Osteoblast (primary cell): ENCODE measurements at regions not wholly inside any gene's neighbourhood (a gene's known extent, or its start where the extent isn't known, plus 50 kb on each side); places are given as distances from the start of the nearest gene placed in this dataset.

Source experiments
- DNase-seq: peaks from one replicate; pipeline ENCODE4 v3.0.0; 2011; ENCODE audit warnings: low spot score, mixed read lengths; ENCODE audit not compliant: insufficient read length; ENCODE audit errors: missing footprints
- H2AFZ ChIP-seq: 2 replicates; pipeline ENCODE4 v1.6.0; 2011; ENCODE audit warnings: mild to moderate bottlenecking, low read length
- H3K27ac ChIP-seq: 2 replicates; pipeline ENCODE4 v1.5.1; 2011; ENCODE audit warnings: mild to moderate bottlenecking, low read depth, low read length, moderate library complexity
- H3K27me3 ChIP-seq: 2 replicates; pipeline ENCODE4 v1.6.0; 2012; ENCODE audit warnings: mild to moderate bottlenecking, control low read depth, inconsistent platforms, low read length, moderate library complexity; ENCODE audit not compliant: insufficient read depth
- H3K36me3 ChIP-seq: 2 replicates; pipeline ENCODE4 v1.5.1; 2011; ENCODE audit warnings: mild to moderate bottlenecking, low read length, control low read depth, moderate library complexity; ENCODE audit not compliant: insufficient read depth
- H3K4me1 ChIP-seq: 2 replicates; pipeline ENCODE4 v1.5.1; 2011; ENCODE audit warnings: mild to moderate bottlenecking, low read length, control low read depth, moderate library complexity; ENCODE audit not compliant: insufficient read depth
- H3K4me2 ChIP-seq: 2 replicates; pipeline ENCODE4 v1.6.0; 2011; ENCODE audit warnings: mild to moderate bottlenecking, low read length; ENCODE audit not compliant: insufficient read depth
- H3K4me3 ChIP-seq: fragments of 200-600 bp; sonication (generic); 3 replicates; pipeline ENCODE4 v1.5.1; 2012; ENCODE audit warnings: mild to moderate bottlenecking, low read length, inconsistent platforms; ENCODE audit not compliant: insufficient read depth
- H3K79me2 ChIP-seq: 2 replicates; pipeline ENCODE4 v1.6.0; 2012; ENCODE audit warnings: mild to moderate bottlenecking, low read length, control low read depth, inconsistent platforms; ENCODE audit not compliant: insufficient read depth
- H3K9me3 ChIP-seq: 2 replicates; pipeline ENCODE4 v1.5.1; 2011; ENCODE audit warnings: low read depth, low read length, control low read depth
- H4K20me1 ChIP-seq: 2 replicates; pipeline ENCODE4 v1.6.0; 2012; ENCODE audit warnings: mild to moderate bottlenecking, low read length, control low read depth; ENCODE audit not compliant: insufficient read depth
- CTCF ChIP-seq: IDR thresholded peaks from 2 replicates; pipeline ENCODE4 v1.5.1; 2011; ENCODE audit warnings: mild to moderate bottlenecking, low read depth, low read length, moderate library complexity; ENCODE audit errors: extremely low read depth

GRCh38 chr10:61840403-61840802 is 61.1 kb upstream of the ARID5B start:
- no peaks in the 10 kb centered on the region for H4K20me1 ChIP-seq
- H3K79me2 ChIP-seq: no peaks in the 10 kb centered on the region
- no peaks in the 10 kb centered on the region for H3K36me3 ChIP-seq
- H2AFZ ChIP-seq: no peak overlapping the region
- TF ChIP-seq CTCF: no peak
- no peak overlapping the region for H3K4me2 ChIP-seq
- no peak overlapping the region for H3K27ac ChIP-seq
- DNase-seq: no peak
- H3K9me3 ChIP-seq: no peaks in the 10 kb centered on the region
- no peak overlapping the region for H3K4me3 ChIP-seq
- H3K4me1 ChIP-seq: peaks cover 42% of the 10 kb centered on the region
- H3K27me3 ChIP-seq: no peaks in the 10 kb centered on the region

GRCh38 chr10:61841338-61841875 is 60.1 kb upstream of the ARID5B start:
- Histone ChIP-seq H3K36me3 (no peaks in the 10 kb centered on the region), H3K79me2 (no peaks in the 10 kb centered on the region), H3K9me3 (no peaks in the 10 kb centered on the region), H3K27me3 (no peaks in the 10 kb centered on the region), H3K4me2 (no peak overlapping the region), H2AFZ (no peak overlapping the region), H3K4me3 (no peak overlapping the region), H4K20me1 (no peaks in the 10 kb centered on the region), H3K27ac (no peak overlapping the region), H3K4me1 (peaks cover 33% of the 10 kb centered on the region)
- no peak for DNase-seq
- no peak for TF ChIP-seq CTCF

GRCh38 chr10:61842755-61843497 is 58.6 kb upstream of the ARID5B start:
- DNase-seq: peak; percentile 78
- Histone ChIP-seq H3K27ac (peak overlapping the region; percentile 50), H2AFZ (no peak overlapping the region)

More at GRCh38 chr10:61842755-61843497, 58.6 kb upstream of the ARID5B start:
- H3K4me2 ChIP-seq: peak overlapping the region; percentile 37
- H3K27me3 ChIP-seq: no peaks in the 10 kb centered on the region
- H3K79me2 ChIP-seq: no peaks in the 10 kb centered on the region
- H3K4me1 ChIP-seq: peaks cover 19% of the 10 kb centered on the region
- TF ChIP-seq CTCF: no peak
- H4K20me1 ChIP-seq: no peaks in the 10 kb centered on the region
- no peaks in the 10 kb centered on the region for H3K9me3 ChIP-seq
- H3K36me3 ChIP-seq: no peaks in the 10 kb centered on the region
- H3K4me3 ChIP-seq: no peak overlapping the region
